GM23248 (cell line): ENCODE measurements at regions not wholly inside any gene's neighbourhood (a gene's known extent, or its start where the extent isn't known, plus 50 kb on each side); places are given as distances from the start of the nearest gene placed in this dataset.

Experiments
- DNase-seq: peaks from one replicate; pipeline ENCODE4 v3.0.0-alpha.2; 2015
- H2AFZ ChIP-seq: fragments of 200-600 bp; sonication (generic); 2 replicates; pipeline ENCODE4 v1.6.1; 2016; ENCODE audit warnings: antibody characterized with exemption
- H3F3A ChIP-seq: fragments of 200-600 bp; sonication (generic); 2 replicates; pipeline ENCODE4 v1.6.1; 2016; ENCODE audit warnings: mild to moderate bottlenecking, antibody characterized with exemption, mixed run types; ENCODE audit not compliant: insufficient read depth
- H3K27ac ChIP-seq: fragments of 200-600 bp; sonication (generic); 2 replicates; pipeline ENCODE4 v1.5.1; 2016; ENCODE audit warnings: mild to moderate bottlenecking
- H3K27me3 ChIP-seq: fragments of 200-600 bp; sonication (generic); replicated peaks from 2 replicates; pipeline ENCODE4 v1.6.1; 2016; ENCODE audit warnings: mild to moderate bottlenecking; ENCODE audit not compliant: insufficient read depth
- H3K36me3 ChIP-seq: fragments of 200-600 bp; sonication (generic); 2 replicates; pipeline ENCODE4 v1.6.1; 2016; ENCODE audit warnings: low read depth, mild to moderate bottlenecking
- H3K4me1 ChIP-seq: fragments of 200-600 bp; sonication (generic); 2 replicates; pipeline ENCODE4 v1.6.1; 2016; ENCODE audit warnings: mild to moderate bottlenecking; ENCODE audit not compliant: insufficient read depth
- H3K4me2 ChIP-seq: fragments of 200-600 bp; sonication (generic); one replicate; pipeline ENCODE4 v1.6.1; 2016; ENCODE audit warnings: mild to moderate bottlenecking; ENCODE audit not compliant: unreplicated experiment
- H3K4me3 ChIP-seq: fragments of 200-600 bp; sonication (generic); 2 replicates; pipeline ENCODE4 v1.5.1; 2016; ENCODE audit warnings: mild to moderate bottlenecking
- H3K79me2 ChIP-seq: fragments of 200-600 bp; sonication (generic); 2 replicates; pipeline ENCODE4 v1.6.1; 2016; ENCODE audit warnings: mild to moderate bottlenecking; ENCODE audit not compliant: insufficient read depth
- H3K9ac ChIP-seq: fragments of 200-600 bp; sonication (generic); 2 replicates; pipeline ENCODE4 v1.6.1; 2016; ENCODE audit warnings: mild to moderate bottlenecking
- H3K9me2 ChIP-seq: fragments of 200-600 bp; sonication (generic); 2 replicates; pipeline ENCODE4 v1.6.1; 2016; ENCODE audit warnings: mixed run types, mild to moderate bottlenecking, moderate library complexity; ENCODE audit not compliant: insufficient read depth
- H3K9me3 ChIP-seq: fragments of 200-600 bp; sonication (generic); one replicate; pipeline ENCODE4 v1.6.1; 2017; ENCODE audit warnings: low read depth
- H4K20me1 ChIP-seq: fragments of 200-600 bp; sonication (generic); 2 replicates; pipeline ENCODE4 v1.6.0; 2016; ENCODE audit not compliant: insufficient read depth
- EZH2 ChIP-seq: fragments of 200-600 bp; sonication (generic); IDR thresholded peaks from 2 replicates; pipeline ENCODE4 v1.6.1; 2018; ENCODE audit warnings: antibody characterized with exemption, mild to moderate bottlenecking; ENCODE audit not compliant: insufficient read depth, poor library complexity, severe bottlenecking
- EZH2phosphoT487 ChIP-seq: fragments of 200-600 bp; sonication (generic); IDR thresholded peaks from 2 replicates; pipeline ENCODE4 v1.6.1; 2018; ENCODE audit warnings: antibody characterized with exemption, moderate library complexity, mild to moderate bottlenecking, low read depth; ENCODE audit not compliant: insufficient read depth
- WGBS, 2 experiments: methylation state at CpG; one replicate each; pipeline ENCODE4 v1.1.6; 2015 to 2017; ENCODE audit warnings: low lambda C conversion rate in 2 of 2, low coverage in 1 of 2; ENCODE audit errors: missing lambda C conversion rate in 2 of 2; 5-methylcytosine and 5-hydroxymethylcytosine counted together
- in situ Hi-C: fragments of 300-500 bp; cut with MboI; formaldehyde crosslinking; loops from 2 replicates; pipeline ENCODE4 v1.15.0; 2020

- in situ Hi-C loops: no loop called here
Observed at GRCh38 chrX:17932781-17933180, 71.7 kb upstream of the RAI2 start.

DNA sequence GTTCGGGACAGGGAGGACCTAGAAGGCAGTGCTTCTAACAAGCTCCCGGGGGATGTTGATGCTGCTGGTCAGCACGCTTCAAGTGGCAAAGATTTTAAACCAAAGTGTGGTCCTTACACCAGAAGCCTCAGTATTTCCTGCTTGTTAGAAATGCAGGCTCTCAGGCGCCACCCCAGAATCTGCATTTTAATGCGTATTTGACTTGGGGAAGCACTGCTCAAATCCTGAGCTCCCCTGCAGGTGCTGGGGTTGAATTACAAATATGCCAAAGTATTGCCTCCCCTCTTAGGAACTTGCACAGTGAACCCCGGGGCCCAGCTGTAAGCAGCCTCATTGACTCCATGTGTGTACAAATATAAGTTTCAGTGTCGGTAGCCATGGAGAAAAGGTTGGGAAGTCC lies 70.8 kb upstream of the RAI2 start:
- WGBS, 2 experiments: 59 to 73% methylated on average over 5 of the region's 7 CpGs
- Histone ChIP-seq H4K20me1 (no peaks in the 10 kb centered on the region), H3K4me1 (no peaks in the 10 kb centered on the region), H3F3A (no peaks in the 10 kb centered on the region), H3K9ac (no peak overlapping the region), H3K27ac (no peak overlapping the region), H3K36me3 (no peaks in the 10 kb centered on the region), H3K9me3 (no peaks in the 10 kb centered on the region), H3K4me3 (no peak overlapping the region), H3K9me2 (no peaks in the 10 kb centered on the region), H3K4me2 (no peak overlapping the region), H3K79me2 (no peaks in the 10 kb centered on the region), H3K27me3 (no peaks in the 10 kb centered on the region), H2AFZ (no peak overlapping the region)
- in situ Hi-C loops: no loop called here
- TF ChIP-seq EZH2phosphoT487 (no peak), EZH2 (no peak)
- no peak for DNase-seq

More at GRCh38 chrX:17932781-17933180, 71.7 kb upstream of the RAI2 start:
- Histone ChIP-seq H3K79me2 (no peaks in the 10 kb centered on the region), H2AFZ (no peak overlapping the region), H3K9me3 (no peaks in the 10 kb centered on the region), H3K36me3 (no peaks in the 10 kb centered on the region), H3K4me2 (no peak overlapping the region), H3K9ac (no peak overlapping the region), H3K4me1 (no peaks in the 10 kb centered on the region), H3F3A (no peaks in the 10 kb centered on the region), H3K27ac (no peak overlapping the region), H3K9me2 (no peaks in the 10 kb centered on the region), H4K20me1 (no peaks in the 10 kb centered on the region), H3K27me3 (no peaks in the 10 kb centered on the region), H3K4me3 (no peak overlapping the region)
- TF ChIP-seq EZH2: no peak
- TF ChIP-seq EZH2phosphoT487: no peak
- no peak for DNase-seq
- 60 to 65% methylated on average over 4 of the region's 4 CpGs for WGBS, 2 experiments

- no peak for TF ChIP-seq EZH2
- no peak for TF ChIP-seq EZH2phosphoT487
- Histone ChIP-seq H3K9me3 (no peaks in the 10 kb centered on the region), H3F3A (no peaks in the 10 kb centered on the region), H3K27ac (no peak overlapping the region), H3K36me3 (no peaks in the 10 kb centered on the region), H3K4me1 (no peaks in the 10 kb centered on the region), H3K4me2 (no peak overlapping the region), H2AFZ (no peak overlapping the region), H3K9me2 (no peaks in the 10 kb centered on the region), H3K4me3 (no peak overlapping the region), H3K9ac (no peak overlapping the region), H4K20me1 (no peaks in the 10 kb centered on the region), H3K79me2 (no peaks in the 10 kb centered on the region), H3K27me3 (no peaks in the 10 kb centered on the region)
- DNase-seq: no peak
- 21 to 30% methylated on average over 3 to 4 of the region's 4 CpGs for WGBS, 2 experiments
- in situ Hi-C loops: no loop called here
Observed at GRCh38 chrX:17930850-17931249, 69.8 kb upstream of the RAI2 start.

DNA sequence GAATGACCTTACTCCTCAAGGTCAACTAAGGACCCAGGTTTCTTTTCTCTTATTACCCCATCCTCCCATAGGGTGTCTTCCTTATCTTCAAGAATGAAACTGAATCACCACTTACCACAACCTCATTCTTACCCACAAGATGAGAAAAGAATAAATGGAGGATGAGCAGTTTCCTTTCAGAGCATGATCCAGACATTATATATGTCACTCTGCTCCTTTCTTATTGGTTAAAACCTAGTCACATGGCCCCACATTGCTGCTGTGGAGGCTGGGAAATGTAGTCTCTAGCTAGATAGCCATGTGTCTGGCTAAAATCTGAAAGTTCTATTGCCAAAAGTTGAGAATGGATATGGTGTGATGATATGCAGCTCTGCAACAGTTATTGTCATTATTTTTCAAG lies 62.4 kb upstream of the RAI2 start:
- in situ Hi-C loops: no loop called here
- H3K36me3 ChIP-seq: no peaks in the 10 kb centered on the region
- H3K9me3 ChIP-seq: no peaks in the 10 kb centered on the region
- H3K4me1 ChIP-seq: no peaks in the 10 kb centered on the region
- H3K4me3 ChIP-seq: no peak overlapping the region
- H2AFZ ChIP-seq: no peak overlapping the region
- TF ChIP-seq EZH2phosphoT487 (no peak), EZH2 (no peak)
- no peaks in the 10 kb centered on the region for H3F3A ChIP-seq
- no peaks in the 10 kb centered on the region for H4K20me1 ChIP-seq
- peak; percentile 4 for DNase-seq
- no peaks in the 10 kb centered on the region for H3K27me3 ChIP-seq
- no peaks in the 10 kb centered on the region for H3K9me2 ChIP-seq
- no peaks in the 10 kb centered on the region for H3K79me2 ChIP-seq
- no peak overlapping the region for H3K4me2 ChIP-seq
- no peak overlapping the region for H3K9ac ChIP-seq
- no peak overlapping the region for H3K27ac ChIP-seq

- Histone ChIP-seq H3K4me2 (no peak overlapping the region), H3K9me2 (no peaks in the 10 kb centered on the region), H3F3A (no peaks in the 10 kb centered on the region), H3K79me2 (no peaks in the 10 kb centered on the region), H2AFZ (no peak overlapping the region), H3K27me3 (no peaks in the 10 kb centered on the region), H3K9ac (no peak overlapping the region), H4K20me1 (no peaks in the 10 kb centered on the region), H3K9me3 (no peaks in the 10 kb centered on the region), H3K27ac (no peak overlapping the region), H3K4me3 (no peak overlapping the region), H3K4me1 (no peaks in the 10 kb centered on the region), H3K36me3 (no peaks in the 10 kb centered on the region)
- WGBS, 2 experiments: 22 to 24% methylated on average over 4 to 5 of the region's 5 CpGs
- no peak for DNase-seq
- in situ Hi-C loops: no loop called here
- TF ChIP-seq EZH2: no peak
- TF ChIP-seq EZH2phosphoT487: no peak
Observed at GRCh38 chrX:17922303-17922702, 61.2 kb upstream of the RAI2 start.
